C4-2B (cell line): ENCODE measurements at regions not wholly inside any gene's neighbourhood (a gene's known extent, or its start where the extent isn't known, plus 50 kb on each side); places are given as distances from the start of the nearest gene placed in this dataset.

Source experiments
- H3K27ac ChIP-seq: fragments of 450-650 bp; 2 replicates; pipeline ENCODE4 v1.5.1; 2017
- CTCF ChIP-seq: fragments of 450-650 bp; conservative IDR thresholded peaks from 2 replicates; pipeline ENCODE4 v1.5.1; 2017; ENCODE audit warnings: mild to moderate bottlenecking
- ZFX ChIP-seq: fragments of 450-650 bp; IDR thresholded peaks from 2 replicates; pipeline ENCODE4 v1.6.1; 2017

GRCh38 chr5:2375291-2375690 is 376.2 kb downstream of the IRX2 start:
- no peak overlapping the region for H3K27ac ChIP-seq
- no peak for TF ChIP-seq ZFX
- TF ChIP-seq CTCF: no peak

GRCh38 chr5:2374703-2375102 is 376.8 kb downstream of the IRX2 start:
- no peak for TF ChIP-seq CTCF
- TF ChIP-seq ZFX: no peak
- H3K27ac ChIP-seq: no peak overlapping the region

GRCh38 chr5:2373631-2374030 is 377.8 kb downstream of the IRX2 start:
- no peak for TF ChIP-seq ZFX
- TF ChIP-seq CTCF: no peak
- H3K27ac ChIP-seq: no peak overlapping the region

- no peak overlapping the region for H3K27ac ChIP-seq
- TF ChIP-seq ZFX: no peak
These were observed 380.1 kb downstream of the IRX2 start for GRCh38 chr5:2371419-2371710.

GRCh38 chr5:2370626-2371418 is 380.7 kb downstream of the IRX2 start:
- H3K27ac ChIP-seq: no peak overlapping the region
- TF ChIP-seq CTCF (no peak), ZFX (no peak)

GRCh38 chr5:2369178-2369577 is 382.3 kb downstream of the IRX2 start:
- no peak overlapping the region for H3K27ac ChIP-seq
- TF ChIP-seq CTCF: no peak
- no peak for TF ChIP-seq ZFX

GRCh38 chr5:2366816-2367215 is 384.7 kb downstream of the IRX2 start:
- TF ChIP-seq CTCF: no peak
- no peak for TF ChIP-seq ZFX
- no peak overlapping the region for H3K27ac ChIP-seq

GRCh38 chr5:2357309-2357708 is 394.2 kb downstream of the IRX2 start:
- TF ChIP-seq CTCF (no peak), ZFX (no peak)
- H3K27ac ChIP-seq: no peak overlapping the region
